CD4-positive, alpha-beta T cell treated with Interleukin-2 at 100 ng/mL for 4 hours (primary cell): ENCODE measurements at regions not wholly inside any gene's neighbourhood (a gene's known extent, or its start where the extent isn't known, plus 50 kb on each side); places are given as distances from the start of the nearest gene placed in this dataset.

ENCODE experiments used
- DNase-seq: peaks from one replicate; pipeline ENCODE4 v3.0.0-alpha.2; 2020; ENCODE audit warnings: low spot score

GRCh38 chr10:124286621-124287020 is 132.1 kb downstream of the OAT start:
- no peak for DNase-seq

- DNase-seq: no peak
Observed at GRCh38 chr10:124285587-124286527, 132.9 kb downstream of the OAT start.

GRCh38 chr10:124283949-124284250 is 134.8 kb downstream of the OAT start:
- DNase-seq: no peak

GRCh38 chr10:124283215-124283948 is 135.3 kb downstream of the OAT start:
- no peak for DNase-seq

- no peak for DNase-seq
Observed at GRCh38 chr10:124282326-124282725, 136.4 kb downstream of the OAT start.

GRCh38 chr10:124281666-124282065 is 137.1 kb downstream of the OAT start:
- DNase-seq: no peak

GRCh38 chr10:124280916-124281315 is 137.8 kb downstream of the OAT start:
- no peak for DNase-seq

- no peak for DNase-seq
Observed at GRCh38 chr10:124279882-124280281, 138.8 kb downstream of the OAT start.

GRCh38 chr10:124279298-124279697 is 139.4 kb downstream of the OAT start:
- no peak for DNase-seq

GRCh38 chr10:124278356-124278755 is 140.4 kb downstream of the OAT start:
- DNase-seq: no peak

GRCh38 chr10:124273141-124273540 is 145.6 kb downstream of the OAT start:
- no peak for DNase-seq

- DNase-seq: no peak
Observed at GRCh38 chr10:124271676-124272075, 147.0 kb downstream of the OAT start.

GRCh38 chr10:124270530-124271327 is 148.0 kb downstream of the OAT start:
- no peak for DNase-seq

- DNase-seq: no peak
Observed at GRCh38 chr10:124268976-124269375, 149.7 kb downstream of the OAT start.

GRCh38 chr10:124267911-124268549 is 150.7 kb downstream of the OAT start:
- no peak for DNase-seq

GRCh38 chr10:124267231-124267885 is 151.4 kb downstream of the OAT start:
- DNase-seq: no peak

- no peak for DNase-seq
Observed at GRCh38 chr10:124266468-124267230, 152.1 kb downstream of the OAT start.

GRCh38 chr10:124265776-124266467 is 152.8 kb downstream of the OAT start:
- no peak for DNase-seq

- DNase-seq: no peak
Observed at GRCh38 chr10:124265391-124265745, 153.4 kb downstream of the OAT start.

GRCh38 chr10:124264711-124265390 is 153.9 kb downstream of the OAT start:
- DNase-seq: no peak
